Suprapubic skin (tissue), 4 donors: ENCODE measurements at regions not wholly inside any gene's neighbourhood (a gene's known extent, or its start where the extent isn't known, plus 50 kb on each side); places are given as distances from the start of the nearest gene placed in this dataset.

Experiments
- DNase-seq, 2 donors: peaks; one replicate each; pipeline ENCODE4 v3.0.0-alpha.2; 2019; ENCODE audit warnings: low spot score in 2 of 2
- H3K27ac ChIP-seq: fragments of 200-600 bp; sonication (generic); one replicate; pipeline ENCODE4 v1.5.1; 2019
- H3K27me3 ChIP-seq: fragments of 200-600 bp; sonication (generic); one replicate; pipeline ENCODE4 v1.5.1; 2019
- H3K36me3 ChIP-seq: fragments of 200-600 bp; sonication (generic); one replicate; pipeline ENCODE4 v1.5.1; 2019
- H3K4me1 ChIP-seq: fragments of 200-600 bp; sonication (generic); one replicate; pipeline ENCODE4 v1.5.1; 2019
- H3K4me3 ChIP-seq: fragments of 200-600 bp; sonication (generic); one replicate; pipeline ENCODE4 v1.5.1; 2019; ENCODE audit warnings: mild to moderate bottlenecking
- H3K9me3 ChIP-seq: fragments of 200-600 bp; sonication (generic); one replicate; pipeline ENCODE4 v1.5.1; 2019
- EP300 ChIP-seq: sonication (generic); formaldehyde crosslinking; IDR thresholded peaks from one replicate; pipeline ENCODE4 v1.6.1; 2017; ENCODE audit warnings: antibody characterized with exemption
- POLR2A ChIP-seq, 2 donors: fragments of 450-650 bp; IDR thresholded peaks; one replicate each; pipeline ENCODE4 v1.6.1; 2017; ENCODE audit warnings: antibody characterized with exemption in 2 of 2, mild to moderate bottlenecking in 2 of 2, moderate library complexity in 2 of 2
- POLR2AphosphoS5 ChIP-seq, 3 donors: sonication (generic); formaldehyde crosslinking; IDR thresholded peaks; one replicate each; pipeline ENCODE4 v1.6.1; 2017; ENCODE audit warnings: antibody characterized with exemption in 3 of 3
- WGBS: methylation state at CpG from one replicate; pipeline ENCODE4 v1.1.5; 2018; 5-methylcytosine and 5-hydroxymethylcytosine counted together
- TF ChIP-seq, protein P1 (sequence below), 2 donors: fragments of 200-600 bp in 1 of 2; fragments of 450-650 bp in 1 of 2; sonication (generic) in 1 of 2; IDR thresholded peaks; one replicate each; pipeline ENCODE4 v1.5.1; 2016 to 2019; ENCODE audit warnings: antibody characterized with exemption in 2 of 2, mild to moderate bottlenecking in 1 of 2, moderate library complexity in 1 of 2

DNA sequence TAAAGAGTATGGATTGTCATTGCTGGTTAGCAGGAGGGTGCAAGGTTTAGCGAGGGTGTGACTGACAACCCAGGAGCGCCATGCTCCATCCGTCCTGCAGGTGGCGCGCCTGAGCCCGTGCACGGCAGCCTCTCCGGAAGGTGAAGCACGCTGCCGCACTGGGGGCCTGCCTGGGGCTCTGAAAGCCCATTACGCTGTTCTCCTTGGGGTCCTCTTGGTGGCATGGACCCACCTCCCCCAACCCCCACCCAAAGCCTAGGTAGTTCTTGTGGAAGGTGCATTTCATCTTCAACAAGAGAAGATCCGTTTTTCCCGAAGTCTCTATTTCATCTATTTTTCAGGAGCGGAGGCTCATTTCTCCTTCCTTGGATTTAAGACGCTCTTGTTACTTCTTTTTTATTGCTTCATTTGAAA, 197.4 kb upstream of the KCNG1 start:
- no peak for DNase-seq

GRCh38 chr20:51219544-51219943, 196.6 kb upstream of the KCNG1 start:
- no peak for DNase-seq
- peaks cover 30% of the 10 kb centered on the region for H3K27me3 ChIP-seq

More for the DNA sequence above, 197.4 kb upstream of the KCNG1 start:
- TF ChIP-seq, protein P1, sequence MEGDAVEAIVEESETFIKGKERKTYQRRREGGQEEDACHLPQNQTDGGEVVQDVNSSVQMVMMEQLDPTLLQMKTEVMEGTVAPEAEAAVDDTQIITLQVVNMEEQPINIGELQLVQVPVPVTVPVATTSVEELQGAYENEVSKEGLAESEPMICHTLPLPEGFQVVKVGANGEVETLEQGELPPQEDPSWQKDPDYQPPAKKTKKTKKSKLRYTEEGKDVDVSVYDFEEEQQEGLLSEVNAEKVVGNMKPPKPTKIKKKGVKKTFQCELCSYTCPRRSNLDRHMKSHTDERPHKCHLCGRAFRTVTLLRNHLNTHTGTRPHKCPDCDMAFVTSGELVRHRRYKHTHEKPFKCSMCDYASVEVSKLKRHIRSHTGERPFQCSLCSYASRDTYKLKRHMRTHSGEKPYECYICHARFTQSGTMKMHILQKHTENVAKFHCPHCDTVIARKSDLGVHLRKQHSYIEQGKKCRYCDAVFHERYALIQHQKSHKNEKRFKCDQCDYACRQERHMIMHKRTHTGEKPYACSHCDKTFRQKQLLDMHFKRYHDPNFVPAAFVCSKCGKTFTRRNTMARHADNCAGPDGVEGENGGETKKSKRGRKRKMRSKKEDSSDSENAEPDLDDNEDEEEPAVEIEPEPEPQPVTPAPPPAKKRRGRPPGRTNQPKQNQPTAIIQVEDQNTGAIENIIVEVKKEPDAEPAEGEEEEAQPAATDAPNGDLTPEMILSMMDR (IDR thresholded peaks at IDR 0.05): peak in 1 of 2 donors; percentile 94
- TF ChIP-seq EP300: no peak
- TF ChIP-seq POLR2AphosphoS5 (IDR thresholded peaks at IDR 0.05): no peak
- no peak for TF ChIP-seq POLR2A (IDR thresholded peaks at IDR 0.05)
- Histone ChIP-seq H3K4me1 (no peaks in the 10 kb centered on the region), H3K9me3 (no peaks in the 10 kb centered on the region), H3K27me3 (peaks cover 30% of the 10 kb centered on the region), H3K4me3 (no peak overlapping the region), H3K27ac (no peak overlapping the region), H3K36me3 (no peaks in the 10 kb centered on the region)
- WGBS: 28% methylated on average over 15 of the region's 15 CpGs

DNA sequence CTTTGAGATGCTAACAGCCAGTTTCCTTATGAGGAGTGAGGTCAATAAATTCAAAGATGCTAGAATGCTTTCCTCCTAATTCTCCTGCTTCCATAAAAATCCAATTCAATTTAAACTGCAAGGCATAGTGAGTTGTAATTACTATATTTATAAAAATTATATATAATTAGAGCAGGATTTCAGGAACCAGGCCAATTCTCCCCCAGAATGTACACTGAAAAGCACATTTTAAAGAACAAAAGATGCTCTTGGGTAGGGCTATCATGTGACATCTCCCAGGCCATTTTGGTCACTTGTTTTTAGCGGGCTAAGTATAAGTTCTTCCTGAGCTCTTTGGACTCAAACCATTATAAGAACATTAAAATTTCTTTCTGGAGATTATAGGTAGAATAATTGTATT, 195.7 kb upstream of the KCNG1 start:
- peaks cover 32% of the 10 kb centered on the region for H3K27me3 ChIP-seq
- H3K36me3 ChIP-seq: no peaks in the 10 kb centered on the region
- no peaks in the 10 kb centered on the region for H3K9me3 ChIP-seq
- H3K4me1 ChIP-seq: no peaks in the 10 kb centered on the region
- no peak for TF ChIP-seq POLR2A (IDR thresholded peaks at IDR 0.05)
- TF ChIP-seq EP300: no peak
- TF ChIP-seq, protein P1 (IDR thresholded peaks at IDR 0.05): no peak
- TF ChIP-seq POLR2AphosphoS5 (IDR thresholded peaks at IDR 0.05): no peak
- DNase-seq: no peak
- 90% methylated on average over 1 of the region's 1 CpG for WGBS
- no peak overlapping the region for H3K27ac ChIP-seq
- H3K4me3 ChIP-seq: no peak overlapping the region

More at GRCh38 chr20:51219544-51219943, 196.6 kb upstream of the KCNG1 start:
- Histone ChIP-seq H3K36me3 (no peaks in the 10 kb centered on the region), H3K4me1 (no peaks in the 10 kb centered on the region), H3K4me3 (no peak overlapping the region), H3K27ac (no peak overlapping the region), H3K9me3 (no peaks in the 10 kb centered on the region)
- TF ChIP-seq EP300 (no peak), POLR2AphosphoS5 (IDR thresholded peaks at IDR 0.05) (no peak), POLR2A (IDR thresholded peaks at IDR 0.05) (no peak)
- TF ChIP-seq, protein P1 (IDR thresholded peaks at IDR 0.05): no peak
- WGBS: 100% methylated on average over 1 of the region's 1 CpG

GRCh38 chr20:51217347-51218045, 194.6 kb upstream of the KCNG1 start:
- Histone ChIP-seq H3K4me3 (no peak overlapping the region), H3K36me3 (no peaks in the 10 kb centered on the region), H3K27ac (no peak overlapping the region), H3K27me3 (peaks cover 29% of the 10 kb centered on the region), H3K9me3 (no peaks in the 10 kb centered on the region), H3K4me1 (no peaks in the 10 kb centered on the region)
- WGBS: 98% methylated on average over 3 of the region's 3 CpGs
- TF ChIP-seq, protein P1 (IDR thresholded peaks at IDR 0.05): no peak
- no peak for DNase-seq

GRCh38 chr20:51216850-51217249, 193.9 kb upstream of the KCNG1 start:
- Histone ChIP-seq H3K4me3 (no peak overlapping the region), H3K27ac (no peak overlapping the region), H3K4me1 (no peaks in the 10 kb centered on the region), H3K27me3 (peaks cover 28% of the 10 kb centered on the region), H3K9me3 (no peaks in the 10 kb centered on the region), H3K36me3 (no peaks in the 10 kb centered on the region)
- 81% methylated on average over 3 of the region's 3 CpGs for WGBS
- TF ChIP-seq EP300 (no peak), POLR2AphosphoS5 (IDR thresholded peaks at IDR 0.05) (no peak), POLR2A (IDR thresholded peaks at IDR 0.05) (no peak)
- TF ChIP-seq, protein P1 (IDR thresholded peaks at IDR 0.05): no peak
- no peak for DNase-seq
